HCT116 (cell line): ENCODE measurements at regions not wholly inside any gene's neighbourhood (a gene's known extent, or its start where the extent isn't known, plus 50 kb on each side); places are given as distances from the start of the nearest gene placed in this dataset.

Experiments
- ATF3 ChIP-seq: IDR thresholded peaks from 2 replicates; pipeline ENCODE4 v1.6.1; 2012
- CEBPB ChIP-seq: IDR thresholded peaks from 2 replicates; pipeline ENCODE4 v1.6.1; 2012; ENCODE audit warnings: low read depth
- CTCF ChIP-seq, 3 experiments: fragments of 200-600 bp in 1 of 3; sonication (generic) in 1 of 3; IDR thresholded peaks in 2 of 3; conservative IDR thresholded peaks in 1 of 3; 2 replicates each; pipeline ENCODE4 v1.5.1; 2012 to 2017; ENCODE audit warnings: low read depth in 2 of 3, low read length in 2 of 3, antibody characterized with exemption in 1 of 3, borderline replicate concordance in 1 of 3, control low read depth in 1 of 3, mild to moderate bottlenecking in 1 of 3, mixed read lengths in 1 of 3, mixed run types in 1 of 3, moderate library complexity in 1 of 3; ENCODE audit not compliant: insufficient read depth in 1 of 3
- EZH2 ChIP-seq: fragments of 200-600 bp; sonication (generic); IDR thresholded peaks from 2 replicates; pipeline ENCODE4 v1.6.1; 2017; ENCODE audit warnings: antibody characterized with exemption, mixed run types
- FOSL1 ChIP-seq: IDR thresholded peaks from 2 replicates; pipeline ENCODE4 v1.6.1; 2012; ENCODE audit warnings: low read depth
- JUND ChIP-seq: IDR thresholded peaks from 2 replicates; pipeline ENCODE4 v1.6.1; 2012
- MAX ChIP-seq: IDR thresholded peaks from 2 replicates; pipeline ENCODE4 v1.6.1; 2012
- POLR2A ChIP-seq: IDR thresholded peaks from 2 replicates; pipeline ENCODE4 v1.7.0; 2011; ENCODE audit warnings: borderline replicate concordance; ENCODE audit not compliant: insufficient read depth, insufficient read length; ENCODE audit errors: extremely low read depth
- POLR2AphosphoS5 ChIP-seq: IDR thresholded peaks from 2 replicates; pipeline ENCODE4 v1.6.1; 2011; ENCODE audit warnings: mild to moderate bottlenecking, low read depth, low read length, moderate library complexity
- RAD21 ChIP-seq: IDR thresholded peaks from 2 replicates; pipeline ENCODE4 v1.6.1; 2012; ENCODE audit warnings: low read depth, mild to moderate bottlenecking
- REST ChIP-seq: IDR thresholded peaks from 2 replicates; pipeline ENCODE4 v1.6.1; 2012; ENCODE audit warnings: low read depth
- SIN3A ChIP-seq: IDR thresholded peaks from 2 replicates; pipeline ENCODE4 v1.6.1; 2012; ENCODE audit warnings: low read depth
- TCF7L2 ChIP-seq: IDR thresholded peaks from 2 replicates; pipeline ENCODE4 v1.7.0; 2011; ENCODE audit warnings: borderline replicate concordance, inconsistent platforms; ENCODE audit not compliant: insufficient read depth, insufficient read length; ENCODE audit errors: extremely low read depth
- ZNF274 ChIP-seq: fragments of 200-500 bp; sonication (Bioruptor generic); IDR thresholded peaks from 2 replicates; pipeline ENCODE4 v1.6.1; 2014; ENCODE audit warnings: mild to moderate bottlenecking, low read depth, low read length, inconsistent platforms

DNA sequence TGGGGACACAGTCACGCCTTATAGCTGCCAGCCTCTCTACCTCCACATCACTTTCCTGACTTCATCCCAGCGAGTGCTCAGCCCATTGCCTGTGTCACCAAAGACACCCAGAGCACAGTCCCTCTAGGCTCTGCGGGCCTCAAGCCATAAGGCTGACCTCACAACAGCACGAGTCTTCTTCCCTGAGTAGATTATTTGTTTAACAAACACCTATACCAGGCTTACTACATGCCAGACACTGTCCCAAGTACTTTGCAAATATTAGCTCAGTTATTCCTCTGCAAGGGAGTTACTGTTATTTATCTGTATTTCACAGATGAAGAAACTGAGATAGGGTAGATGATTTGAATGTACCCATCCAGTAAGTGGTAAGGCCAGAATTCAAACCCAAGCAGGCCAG, 504.3 kb downstream of the COG6 start:
- TF ChIP-seq EZH2 (no peak), CEBPB (no peak), ATF3 (no peak), SIN3A (no peak), POLR2AphosphoS5 (no peak), MAX (no peak), CTCF (IDR thresholded peaks at IDR 0.05 in 2 of 3, conservative IDR thresholded peaks at IDR 0.05 in 1 of 3; ENCODE audit: borderline replicate concordance in 1 of 3, insufficient read depth in 1 of 3, low read depth in 2 of 3, low read length in 2 of 3) (no peak), POLR2A (no peak), REST (no peak), FOSL1 (no peak), TCF7L2 (no peak), JUND (no peak), RAD21 (no peak), ZNF274 (no peak)
